H1 (cell line): ENCODE measurements at regions not wholly inside any gene's neighbourhood (a gene's known extent, or its start where the extent isn't known, plus 50 kb on each side); places are given as distances from the start of the nearest gene placed in this dataset.
"Not testable (repeated sequence)": the region's sequence is repeated elsewhere in the genome, so short reads cannot be mapped to it uniquely, and the experiment has no call there.

Source experiments
- CTCF ChIA-PET: fragments of 300-600 bp; sonication (Branson Sonifier 250); formaldehyde crosslinking; loops from one replicate; lab custom pipeline; 2021; ENCODE audit not compliant: partially characterized antibody; lab: Charles Lee
- POLR2A ChIA-PET: fragments of 300-600 bp; sonication (Branson Sonifier 250); formaldehyde crosslinking; loops from one replicate; lab custom pipeline; 2021; ENCODE audit warnings: inconsistent platforms; ENCODE audit not compliant: partially characterized antibody; lab: Charles Lee
- DNase-seq, 2 experiments: peaks; one replicate each; pipeline versions ENCODE4 v3.0.0 to v3.0.0-alpha.2; 2010 to 2022; ENCODE audit warnings: low spot score in 2 of 2, low read depth in 1 of 2, mixed read lengths in 1 of 2
- FAIRE-seq: peaks from 2 replicates; lab custom pipeline; 2011; peaks lifted over from hg19 to GRCh38; lab: Jason Lieb, UNC
- H2AFZ ChIP-seq: 2 replicates; pipeline ENCODE4 v1.8.1; 2012; ENCODE audit warnings: low read length, inconsistent platforms
- H2AK5ac ChIP-seq: 2 replicates; pipeline ENCODE4 v1.6.1; 2013; ENCODE audit warnings: low read depth, low read length
- H2BK120ac ChIP-seq: replicated peaks from 2 replicates; pipeline ENCODE3; 2013; ENCODE audit warnings: low read depth, low read length, inconsistent platforms
- H2BK12ac ChIP-seq: 2 replicates; pipeline ENCODE4 v1.6.1; 2013; ENCODE audit warnings: low read depth, low read length
- H2BK15ac ChIP-seq: 2 replicates; pipeline ENCODE4 v1.6.1; 2013; ENCODE audit warnings: low read length
- H2BK20ac ChIP-seq: 2 replicates; pipeline ENCODE4 v1.6.1; 2013; ENCODE audit warnings: low read length
- H2BK5ac ChIP-seq: 2 replicates; pipeline ENCODE4 v1.6.1; 2013; ENCODE audit warnings: low read depth, low read length
- H3K14ac ChIP-seq: 2 replicates; pipeline ENCODE4 v1.6.1; 2013; ENCODE audit warnings: inconsistent platforms; ENCODE audit not compliant: insufficient read length
- H3K18ac ChIP-seq: 2 replicates; pipeline ENCODE4 v1.6.1; 2013; ENCODE audit warnings: low read length; ENCODE audit errors: extremely low read depth
- H3K23ac ChIP-seq: 2 replicates; pipeline ENCODE4 v1.6.1; 2013; ENCODE audit warnings: inconsistent platforms; ENCODE audit not compliant: insufficient read length
- H3K23me2 ChIP-seq: 2 replicates; pipeline ENCODE4 v1.6.1; 2013; ENCODE audit warnings: low read depth, low read length
- H3K27ac ChIP-seq: 2 replicates; pipeline ENCODE4 v1.6.1; 2011; ENCODE audit warnings: low read depth, low read length, inconsistent platforms
- H3K27me3 ChIP-seq, 4 experiments: replicated peaks in 1 of 4; 1 replicate in 1 of 4; 2 replicates in 3 of 4; pipeline versions ENCODE4 v1.6.1 to v1.8.1; 2011 to 2013; ENCODE audit warnings: low read length in 3 of 4, mild to moderate bottlenecking in 3 of 4, inconsistent platforms in 2 of 4, mixed read lengths in 2 of 4, moderate library complexity in 1 of 4; ENCODE audit not compliant: control insufficient read depth in 3 of 4, insufficient read depth in 3 of 4; ENCODE audit errors: extremely low read depth in 1 of 4
- H3K36me3 ChIP-seq, 4 experiments: 2 replicates each; pipeline versions ENCODE4 v1.6.1 to v1.8.1; 2011 to 2013; ENCODE audit warnings: mild to moderate bottlenecking in 4 of 4, low read length in 3 of 4, moderate library complexity in 2 of 4, control low read depth in 1 of 4, inconsistent platforms in 1 of 4; ENCODE audit not compliant: insufficient read depth in 4 of 4, control insufficient read depth in 2 of 4
- H3K4ac ChIP-seq: replicated peaks from 2 replicates; pipeline ENCODE3; 2013; ENCODE audit warnings: low read length, low read depth, mixed read lengths, inconsistent platforms; ENCODE audit not compliant: insufficient read length
- H3K4me1 ChIP-seq, 4 experiments: replicated peaks in 1 of 4; 1 replicate in 1 of 4; 2 replicates in 3 of 4; pipeline versions ENCODE4 v1.6.1 to v1.8.1; 2011 to 2013; ENCODE audit warnings: low read length in 3 of 4, inconsistent platforms in 2 of 4, mixed read lengths in 1 of 4; ENCODE audit not compliant: insufficient read depth in 4 of 4, control insufficient read depth in 3 of 4
- H3K4me2 ChIP-seq, 2 experiments: 2 replicates each; pipeline versions ENCODE4 v1.6.1 to v1.8.1; 2011 to 2013; ENCODE audit warnings: low read depth in 2 of 2, low read length in 2 of 2, control low read depth in 1 of 2, inconsistent platforms in 1 of 2, mild to moderate bottlenecking in 1 of 2; ENCODE audit not compliant: insufficient read depth in 1 of 2
- H3K4me3 ChIP-seq, 4 experiments: fragments of 200-600, 300-600 bp in 1 of 4; sonication (generic), shearing (Covaris generic), sonication (Bioruptor Twin) in 1 of 4; 2 replicates each; pipeline versions ENCODE4 v1.5.1 to v1.8.1; 2011 to 2016; ENCODE audit warnings: low read length in 4 of 4, low read depth in 3 of 4, control low read depth in 2 of 4, inconsistent platforms in 2 of 4, mild to moderate bottlenecking in 2 of 4, mixed read lengths in 1 of 4, moderate library complexity in 1 of 4; ENCODE audit not compliant: insufficient read depth in 2 of 4; ENCODE audit errors: extremely low read depth in 1 of 4
- H3K56ac ChIP-seq: replicated peaks from 2 replicates; pipeline ENCODE3; 2013; ENCODE audit warnings: low read depth, mild to moderate bottlenecking, mixed read lengths, low read length, inconsistent platforms; ENCODE audit not compliant: insufficient read length
- H3K79me1 ChIP-seq: 2 replicates; pipeline ENCODE4 v1.6.1; 2013; ENCODE audit warnings: low read depth, low read length, control low read depth
- H3K79me2 ChIP-seq, 2 experiments: 2 replicates each; pipeline versions ENCODE4 v1.6.1 to v1.8.1; 2012 to 2013; ENCODE audit warnings: low read length in 2 of 2, mild to moderate bottlenecking in 2 of 2, inconsistent platforms in 1 of 2; ENCODE audit not compliant: insufficient read depth in 2 of 2, control insufficient read depth in 1 of 2
- H3K9ac ChIP-seq, 4 experiments: replicated peaks in 1 of 4; 1 replicate in 1 of 4; 2 replicates in 3 of 4; pipeline versions ENCODE4 v1.6.1 to v1.8.1; 2011 to 2013; ENCODE audit warnings: low read depth in 3 of 4, low read length in 3 of 4, control low read depth in 2 of 4, mild to moderate bottlenecking in 2 of 4, moderate library complexity in 2 of 4, inconsistent platforms in 1 of 4; ENCODE audit errors: extremely low read depth in 1 of 4
- H3K9me3 ChIP-seq, 2 experiments: 2 replicates each; pipeline versions ENCODE4 v1.6.1 to v1.8.1; 2012 to 2013; ENCODE audit warnings: mild to moderate bottlenecking in 2 of 2, moderate library complexity in 2 of 2, control low read depth in 1 of 2, inconsistent platforms in 1 of 2, low read depth in 1 of 2, low read length in 1 of 2, mixed read lengths in 1 of 2; ENCODE audit not compliant: insufficient read depth in 2 of 2
- H4K20me1 ChIP-seq, 2 experiments: replicated peaks in 1 of 2; 2 replicates each; pipeline versions ENCODE3 to v1.8.1; 2011 to 2013; ENCODE audit warnings: inconsistent platforms in 2 of 2, low read length in 2 of 2, mild to moderate bottlenecking in 1 of 2; ENCODE audit not compliant: insufficient read depth in 2 of 2, control insufficient read depth in 1 of 2
- H4K5ac ChIP-seq: 2 replicates; pipeline ENCODE4 v1.6.1; 2013; ENCODE audit warnings: low read length, low read depth, mixed read lengths, inconsistent platforms; ENCODE audit not compliant: insufficient read length
- H4K8ac ChIP-seq: 2 replicates; pipeline ENCODE4 v1.8.0; 2013; ENCODE audit warnings: mild to moderate bottlenecking, moderate library complexity, low read length, inconsistent platforms; ENCODE audit not compliant: insufficient read depth; ENCODE audit errors: extremely low read depth
- H4K91ac ChIP-seq: replicated peaks from 2 replicates; pipeline ENCODE3; 2013; ENCODE audit warnings: low read length, mixed read lengths, inconsistent platforms; ENCODE audit not compliant: insufficient read length
- WGBS, 2 experiments: shearing (Covaris generic) in 1 of 2; methylation state at CpG; one replicate each; pipeline versions ENCODE4 v1.1.6 to v1.1.7; 2013 to 2015; ENCODE audit warnings: low lambda C conversion rate in 2 of 2, mixed read lengths in 2 of 2, inconsistent platforms in 1 of 2, low coverage in 1 of 2, missing lambda C conversion rate in 1 of 2; ENCODE audit not compliant: insufficient replicate concordance in 2 of 2, insufficient coverage in 1 of 2, insufficient read length in 1 of 2; ENCODE audit errors: extremely low coverage in 1 of 2, missing lambda C conversion rate in 1 of 2; 5-methylcytosine and 5-hydroxymethylcytosine counted together

DNA sequence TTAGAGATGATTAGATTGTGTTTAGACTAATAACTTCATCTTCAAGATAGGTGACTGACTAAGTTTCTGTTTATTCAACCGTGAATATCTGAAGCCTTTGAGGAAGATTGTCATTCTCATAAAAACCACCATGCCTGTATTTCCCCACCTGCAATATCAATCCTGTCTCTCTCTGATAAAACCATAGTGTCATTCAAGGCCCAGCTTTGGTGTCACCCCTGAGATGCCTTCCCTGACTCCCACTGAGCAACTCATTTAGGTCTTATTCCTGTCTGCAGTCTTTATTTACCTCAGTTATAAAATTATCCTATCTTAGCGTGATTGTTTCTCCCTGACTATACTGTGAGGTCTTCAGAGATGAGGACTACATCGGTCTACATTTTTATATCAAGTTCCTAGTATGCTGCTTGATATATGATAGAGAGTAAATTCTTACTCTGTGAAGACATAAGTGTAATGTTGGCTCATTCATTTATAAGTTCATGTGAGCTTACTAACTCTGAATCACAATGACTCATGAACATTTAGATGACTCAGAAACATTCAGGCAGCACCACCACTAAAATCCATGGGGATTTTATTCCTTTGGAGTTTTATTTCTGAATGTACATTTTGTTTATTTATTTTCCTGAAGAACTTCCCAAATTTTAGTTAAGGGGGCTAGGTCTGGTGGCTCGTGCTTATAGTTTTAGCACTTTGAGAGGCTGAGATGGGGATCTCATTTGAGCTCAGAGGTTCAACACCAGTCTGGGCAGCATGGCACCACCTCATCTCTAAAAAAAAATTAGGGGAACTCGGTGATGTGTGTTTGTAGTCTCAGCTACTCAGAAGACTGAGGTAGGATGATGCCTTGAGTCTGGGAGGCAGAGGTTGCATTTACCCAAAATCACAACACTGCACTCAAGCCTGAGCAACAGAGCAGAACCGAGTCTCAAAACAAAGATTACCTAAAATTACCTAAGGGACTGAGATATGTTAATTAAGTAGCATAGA, 62.6 kb downstream of the CDY2B start:
- H2AK5ac ChIP-seq, POLR2A ChIA-PET, H3K23me2 ChIP-seq, H2BK20ac ChIP-seq, H3K27ac ChIP-seq, H3K56ac ChIP-seq, CTCF ChIA-PET, H3K4me2 ChIP-seq, H3K9me3 ChIP-seq, H3K4ac ChIP-seq, H3K18ac ChIP-seq, H3K9ac ChIP-seq, H3K4me1 ChIP-seq, FAIRE-seq, H2BK12ac ChIP-seq, H3K79me1 ChIP-seq, H3K4me3 ChIP-seq, H4K5ac ChIP-seq, H2AFZ ChIP-seq, H3K14ac ChIP-seq, DNase-seq, H4K8ac ChIP-seq, H2BK5ac ChIP-seq, H3K27me3 ChIP-seq, H3K79me2 ChIP-seq, H2BK120ac ChIP-seq, H3K36me3 ChIP-seq, H2BK15ac ChIP-seq, H4K20me1 ChIP-seq, H4K91ac ChIP-seq, H3K23ac ChIP-seq: not testable (repeated sequence)
- WGBS, 2 experiments: no CpG with 5 or more reads among the region's 6 CpGs

DNA sequence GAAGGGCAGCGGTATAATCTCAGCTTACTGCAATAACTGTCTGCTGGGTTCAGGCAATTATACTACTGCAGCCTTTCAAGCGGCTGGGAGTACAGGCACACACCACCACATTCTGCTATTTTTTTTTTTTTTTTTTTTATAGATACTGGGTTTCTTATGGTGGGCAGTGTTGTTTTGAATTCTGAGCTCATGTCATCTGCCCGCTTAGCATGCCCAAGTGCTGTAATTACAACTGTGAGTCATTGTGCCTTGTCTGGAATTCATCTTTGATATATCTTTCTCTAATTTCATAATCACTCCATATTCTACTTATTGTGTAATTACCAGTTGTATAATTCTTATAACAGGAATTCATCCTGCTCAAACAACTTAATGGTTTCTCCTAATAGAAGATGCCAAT, 67.4 kb downstream of the CDY2B start:
- WGBS, 2 experiments: no CpG with 5 or more reads among the region's 3 CpGs
- H3K27ac ChIP-seq, H3K27me3 ChIP-seq, FAIRE-seq, H3K9me3 ChIP-seq, H2BK20ac ChIP-seq, H2BK12ac ChIP-seq, H2AK5ac ChIP-seq, H3K4ac ChIP-seq, DNase-seq, H2BK15ac ChIP-seq, H4K8ac ChIP-seq, H3K79me1 ChIP-seq, H2AFZ ChIP-seq, CTCF ChIA-PET, H3K36me3 ChIP-seq, H3K23me2 ChIP-seq, H2BK5ac ChIP-seq, POLR2A ChIA-PET, H3K4me3 ChIP-seq, H4K91ac ChIP-seq, H2BK120ac ChIP-seq, H3K18ac ChIP-seq, H3K4me2 ChIP-seq, H3K56ac ChIP-seq, H3K14ac ChIP-seq, H3K4me1 ChIP-seq, H4K5ac ChIP-seq, H3K79me2 ChIP-seq, H4K20me1 ChIP-seq, H3K9ac ChIP-seq, H3K23ac ChIP-seq: not testable (repeated sequence)
